Osteoblast (primary cell): ENCODE measurements at regions not wholly inside any gene's neighbourhood (a gene's known extent, or its start where the extent isn't known, plus 50 kb on each side); places are given as distances from the start of the nearest gene placed in this dataset.
A peak's percentile ranks its signal among the peaks of the same experiment; 100 is the strongest.
"Not testable (repeated sequence)": the region's sequence is repeated elsewhere in the genome, so short reads cannot be mapped to it uniquely, and the experiment has no call there.

Experiments used
- DNase-seq: peaks from one replicate; pipeline ENCODE4 v3.0.0; 2011; ENCODE audit warnings: low spot score, mixed read lengths; ENCODE audit not compliant: insufficient read length; ENCODE audit errors: missing footprints
- H2AFZ ChIP-seq: 2 replicates; pipeline ENCODE4 v1.6.0; 2011; ENCODE audit warnings: mild to moderate bottlenecking, low read length
- H3K27ac ChIP-seq: 2 replicates; pipeline ENCODE4 v1.5.1; 2011; ENCODE audit warnings: mild to moderate bottlenecking, low read depth, low read length, moderate library complexity
- H3K27me3 ChIP-seq: 2 replicates; pipeline ENCODE4 v1.6.0; 2012; ENCODE audit warnings: mild to moderate bottlenecking, control low read depth, inconsistent platforms, low read length, moderate library complexity; ENCODE audit not compliant: insufficient read depth
- H3K36me3 ChIP-seq: 2 replicates; pipeline ENCODE4 v1.5.1; 2011; ENCODE audit warnings: mild to moderate bottlenecking, low read length, control low read depth, moderate library complexity; ENCODE audit not compliant: insufficient read depth
- H3K4me1 ChIP-seq: 2 replicates; pipeline ENCODE4 v1.5.1; 2011; ENCODE audit warnings: mild to moderate bottlenecking, low read length, control low read depth, moderate library complexity; ENCODE audit not compliant: insufficient read depth
- H3K4me2 ChIP-seq: 2 replicates; pipeline ENCODE4 v1.6.0; 2011; ENCODE audit warnings: mild to moderate bottlenecking, low read length; ENCODE audit not compliant: insufficient read depth
- H3K4me3 ChIP-seq: fragments of 200-600 bp; sonication (generic); 3 replicates; pipeline ENCODE4 v1.5.1; 2012; ENCODE audit warnings: mild to moderate bottlenecking, low read length, inconsistent platforms; ENCODE audit not compliant: insufficient read depth
- H3K79me2 ChIP-seq: 2 replicates; pipeline ENCODE4 v1.6.0; 2012; ENCODE audit warnings: mild to moderate bottlenecking, low read length, control low read depth, inconsistent platforms; ENCODE audit not compliant: insufficient read depth
- H3K9me3 ChIP-seq: 2 replicates; pipeline ENCODE4 v1.5.1; 2011; ENCODE audit warnings: low read depth, low read length, control low read depth
- H4K20me1 ChIP-seq: 2 replicates; pipeline ENCODE4 v1.6.0; 2012; ENCODE audit warnings: mild to moderate bottlenecking, low read length, control low read depth; ENCODE audit not compliant: insufficient read depth
- CTCF ChIP-seq: IDR thresholded peaks from 2 replicates; pipeline ENCODE4 v1.5.1; 2011; ENCODE audit warnings: mild to moderate bottlenecking, low read depth, low read length, moderate library complexity; ENCODE audit errors: extremely low read depth

GRCh38 chr3:81869382-81869781, 107.9 kb upstream of the GBE1 start:
- no peaks in the 10 kb centered on the region for H3K9me3 ChIP-seq
- H3K4me3 ChIP-seq = no peak overlapping the region
- H3K27me3 ChIP-seq = no peaks in the 10 kb centered on the region
- H2AFZ ChIP-seq = no peak overlapping the region
- no peaks in the 10 kb centered on the region for H3K79me2 ChIP-seq
- no peaks in the 10 kb centered on the region for H3K36me3 ChIP-seq
- H3K27ac ChIP-seq = no peak overlapping the region
- H4K20me1 ChIP-seq = no peaks in the 10 kb centered on the region
- TF ChIP-seq CTCF = no peak
- no peak overlapping the region for H3K4me2 ChIP-seq
- no peak for DNase-seq
- H3K4me1 ChIP-seq = no peaks in the 10 kb centered on the region

- no peaks in the 10 kb centered on the region for H3K79me2 ChIP-seq
- H3K27me3 ChIP-seq = no peaks in the 10 kb centered on the region
- no peak overlapping the region for H3K27ac ChIP-seq
- no peak overlapping the region for H3K4me2 ChIP-seq
- H3K36me3 ChIP-seq = no peaks in the 10 kb centered on the region
- H2AFZ ChIP-seq = no peak overlapping the region
- no peaks in the 10 kb centered on the region for H3K4me1 ChIP-seq
- H3K9me3 ChIP-seq = no peaks in the 10 kb centered on the region
- no peak for TF ChIP-seq CTCF
- no peaks in the 10 kb centered on the region for H4K20me1 ChIP-seq
- no peak for DNase-seq
- H3K4me3 ChIP-seq = no peak overlapping the region
Measured at GRCh38 chr3:81868597-81868996, 107.2 kb upstream of the GBE1 start.

- no peaks in the 10 kb centered on the region for H4K20me1 ChIP-seq
- TF ChIP-seq CTCF = no peak
- no peaks in the 10 kb centered on the region for H3K9me3 ChIP-seq
- no peaks in the 10 kb centered on the region for H3K36me3 ChIP-seq
- H2AFZ ChIP-seq = no peak overlapping the region
- no peak overlapping the region for H3K4me3 ChIP-seq
- no peak overlapping the region for H3K4me2 ChIP-seq
- no peak overlapping the region for H3K27ac ChIP-seq
- no peaks in the 10 kb centered on the region for H3K4me1 ChIP-seq
- DNase-seq = no peak
- H3K79me2 ChIP-seq = no peaks in the 10 kb centered on the region
- H3K27me3 ChIP-seq = no peaks in the 10 kb centered on the region
Measured at GRCh38 chr3:81867875-81868274, 106.4 kb upstream of the GBE1 start.

- not testable (repeated sequence) for H3K36me3 ChIP-seq, H3K9me3 ChIP-seq, H4K20me1 ChIP-seq, H3K4me3 ChIP-seq, DNase-seq, H3K27me3 ChIP-seq, H3K4me1 ChIP-seq, H3K4me2 ChIP-seq, H3K27ac ChIP-seq, H3K79me2 ChIP-seq, H2AFZ ChIP-seq
Measured at GRCh38 chr3:81865164-81865563, 103.7 kb upstream of the GBE1 start.

GRCh38 chr3:81864272-81864671, 102.8 kb upstream of the GBE1 start:
- peak overlapping the region; percentile 7 for H3K4me2 ChIP-seq
- no peaks in the 10 kb centered on the region for H3K36me3 ChIP-seq
- DNase-seq = no peak
- H3K79me2 ChIP-seq = no peaks in the 10 kb centered on the region
- H2AFZ ChIP-seq = no peak overlapping the region
- no peak for TF ChIP-seq CTCF
- H3K9me3 ChIP-seq = no peaks in the 10 kb centered on the region
- no peak overlapping the region for H3K4me3 ChIP-seq
- no peaks in the 10 kb centered on the region for H3K27me3 ChIP-seq
- H3K27ac ChIP-seq = no peak overlapping the region
- H3K4me1 ChIP-seq = no peaks in the 10 kb centered on the region
- H4K20me1 ChIP-seq = no peaks in the 10 kb centered on the region
